Effector memory CD4-positive, alpha-beta T cell (primary cell): ENCODE measurements at regions not wholly inside any gene's neighbourhood (a gene's known extent, or its start where the extent isn't known, plus 50 kb on each side); places are given as distances from the start of the nearest gene placed in this dataset.

Experiments used
- DNase-seq, 3 donors: peaks; one replicate each; pipeline ENCODE4 v3.0.0-alpha.2; 2020
- H3K27ac ChIP-seq: 2 replicates; pipeline ENCODE4 v1.7.0; 2013; ENCODE audit warnings: mild to moderate bottlenecking, low read length, moderate library complexity; ENCODE audit not compliant: insufficient read depth, poor library complexity, severe bottlenecking
- H3K27me3 ChIP-seq: replicated peaks from 2 replicates; pipeline ENCODE4 v1.7.0; 2013; ENCODE audit warnings: mild to moderate bottlenecking, low read length; ENCODE audit not compliant: insufficient read depth, control insufficient read depth, poor library complexity, severe bottlenecking
- H3K36me3 ChIP-seq: 2 replicates; pipeline ENCODE4 v1.7.0; 2013; ENCODE audit warnings: mild to moderate bottlenecking, low read length, moderate library complexity; ENCODE audit not compliant: control insufficient read depth, insufficient read depth
- H3K4me1 ChIP-seq: 2 replicates; pipeline ENCODE4 v1.7.0; 2013; ENCODE audit warnings: low read length, mild to moderate bottlenecking; ENCODE audit not compliant: control insufficient read depth, insufficient read depth, poor library complexity, severe bottlenecking
- H3K4me3 ChIP-seq: 2 replicates; pipeline ENCODE4 v1.7.0; 2013; ENCODE audit warnings: low read length, low read depth, mild to moderate bottlenecking; ENCODE audit not compliant: insufficient read depth, poor library complexity, severe bottlenecking
- H3K9me3 ChIP-seq: 2 replicates; pipeline ENCODE4 v1.7.0; 2013; ENCODE audit warnings: mild to moderate bottlenecking, low read length, moderate library complexity; ENCODE audit not compliant: control insufficient read depth

- H3K27me3 ChIP-seq, result no peaks in the 10 kb centered on the region
Observed at GRCh38 chr7:121449735-121450240, 53.7 kb upstream of the FAM3C start.

DNA sequence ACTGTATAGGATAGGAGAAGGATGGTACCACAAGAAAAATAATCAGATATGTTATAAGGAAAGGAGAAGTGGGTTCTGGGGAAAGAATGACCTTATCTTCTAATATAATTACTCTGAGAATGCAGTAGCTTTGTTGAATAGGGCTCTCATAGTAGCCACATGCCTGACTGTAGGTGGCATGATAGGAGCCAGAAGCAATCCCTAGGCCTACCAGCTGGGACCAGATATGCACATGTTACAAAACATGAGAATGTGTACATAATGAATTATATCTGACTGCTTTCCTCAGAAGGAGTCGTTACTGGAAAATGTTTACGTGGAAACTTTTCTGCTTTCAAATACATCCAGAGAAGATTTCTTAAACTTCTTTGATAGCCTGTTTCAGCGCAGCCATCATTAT, 53.2 kb upstream of the FAM3C start:
- DNase-seq, result no peak
- Histone ChIP-seq H3K36me3 (no peaks in the 10 kb centered on the region), H3K27ac (no peak overlapping the region), H3K27me3 (no peaks in the 10 kb centered on the region), H3K4me3 (no peak overlapping the region), H3K9me3 (no peaks in the 10 kb centered on the region), H3K4me1 (no peaks in the 10 kb centered on the region)

More at GRCh38 chr7:121449735-121450240, 53.7 kb upstream of the FAM3C start:
- Histone ChIP-seq H3K36me3 (no peaks in the 10 kb centered on the region), H3K4me3 (no peak overlapping the region), H3K27ac (no peak overlapping the region), H3K9me3 (no peaks in the 10 kb centered on the region), H3K4me1 (no peaks in the 10 kb centered on the region)
- no peak for DNase-seq

DNA sequence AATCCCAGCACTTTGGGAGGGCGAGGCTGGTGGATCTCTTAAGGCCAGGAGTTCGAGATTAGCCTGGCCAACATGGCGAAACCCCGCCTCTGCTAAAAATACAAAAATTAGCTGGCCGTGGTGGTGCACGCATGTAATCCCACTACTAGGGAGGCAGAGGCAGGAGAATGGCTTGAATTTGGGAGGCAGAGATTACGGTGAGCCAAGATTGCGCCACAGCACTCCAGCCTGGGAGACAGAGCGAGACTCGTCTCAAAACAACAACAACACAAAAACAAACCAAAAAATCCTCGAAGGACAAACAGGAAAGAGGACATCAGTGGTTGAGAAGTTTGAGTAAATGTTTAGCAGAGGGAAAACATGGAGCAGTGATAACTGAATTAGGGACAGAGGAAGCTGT, 52.3 kb upstream of the FAM3C start:
- Histone ChIP-seq H3K4me1 (no peaks in the 10 kb centered on the region), H3K9me3 (no peaks in the 10 kb centered on the region), H3K27ac (no peak overlapping the region), H3K36me3 (no peaks in the 10 kb centered on the region), H3K4me3 (no peak overlapping the region), H3K27me3 (no peaks in the 10 kb centered on the region)
- DNase-seq, result no peak

DNA sequence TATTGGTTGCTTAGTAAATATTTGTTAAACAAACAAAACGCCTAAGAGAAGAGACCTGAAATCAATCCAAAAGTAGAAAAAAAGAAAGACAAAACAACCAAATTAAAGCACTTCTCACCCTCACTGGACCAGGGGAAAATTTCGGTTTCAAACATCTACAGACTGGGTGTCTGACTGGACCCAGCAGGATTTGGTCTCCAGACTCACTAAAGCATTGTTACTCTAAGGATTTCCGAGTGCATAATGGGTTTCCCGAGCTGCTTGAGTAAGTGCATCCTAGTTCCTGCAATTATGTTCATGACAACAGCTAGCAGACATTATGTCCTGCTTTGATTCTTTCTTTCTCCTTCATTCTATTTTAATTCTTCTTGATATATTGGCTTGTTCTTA, 51.8 kb upstream of the FAM3C start:
- no peaks in the 10 kb centered on the region for H3K36me3 ChIP-seq
- H3K9me3 ChIP-seq, result no peaks in the 10 kb centered on the region
- H3K27ac ChIP-seq, result no peak overlapping the region
- no peak overlapping the region for H3K4me3 ChIP-seq
- no peaks in the 10 kb centered on the region for H3K27me3 ChIP-seq
- no peak for DNase-seq
- no peaks in the 10 kb centered on the region for H3K4me1 ChIP-seq

GRCh38 chr7:121447243-121447910, 51.3 kb upstream of the FAM3C start:
- no peaks in the 10 kb centered on the region for H3K27me3 ChIP-seq
- no peaks in the 10 kb centered on the region for H3K36me3 ChIP-seq
- no peak overlapping the region for H3K4me3 ChIP-seq
- H3K27ac ChIP-seq, result no peak overlapping the region
- H3K4me1 ChIP-seq, result peaks cover 3% of the 10 kb centered on the region
- no peaks in the 10 kb centered on the region for H3K9me3 ChIP-seq
- no peak for DNase-seq

DNA sequence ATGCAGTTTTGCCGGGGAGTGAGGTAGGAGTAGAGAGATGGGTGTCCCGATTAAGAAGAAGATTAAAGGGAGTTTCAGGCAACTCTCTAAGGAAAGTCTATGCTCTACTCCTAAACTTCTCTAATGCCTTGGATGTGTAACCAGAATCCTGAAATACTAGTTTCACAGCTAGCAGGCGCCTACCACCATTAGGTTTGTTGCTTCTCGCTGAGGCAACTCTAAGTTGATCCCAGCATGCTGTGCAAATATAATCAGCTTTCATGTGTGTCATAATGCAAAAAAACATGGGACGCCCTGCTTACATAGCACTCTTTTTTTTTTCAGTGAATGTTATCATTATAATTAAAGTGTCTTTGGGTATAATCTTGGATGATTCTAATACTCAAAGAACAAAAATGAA, 50.4 kb upstream of the FAM3C start:
- no peak for DNase-seq
- Histone ChIP-seq H3K36me3 (no peaks in the 10 kb centered on the region), H3K27ac (no peak overlapping the region), H3K27me3 (no peaks in the 10 kb centered on the region), H3K9me3 (no peaks in the 10 kb centered on the region), H3K4me3 (no peak overlapping the region), H3K4me1 (peaks cover 3% of the 10 kb centered on the region)
